ENCODE measurements at regions not wholly inside any gene's neighbourhood (a gene's known extent, or its start where the extent isn't known, plus 50 kb on each side); places are given as distances from the start of the nearest gene placed in this dataset.

DNA sequence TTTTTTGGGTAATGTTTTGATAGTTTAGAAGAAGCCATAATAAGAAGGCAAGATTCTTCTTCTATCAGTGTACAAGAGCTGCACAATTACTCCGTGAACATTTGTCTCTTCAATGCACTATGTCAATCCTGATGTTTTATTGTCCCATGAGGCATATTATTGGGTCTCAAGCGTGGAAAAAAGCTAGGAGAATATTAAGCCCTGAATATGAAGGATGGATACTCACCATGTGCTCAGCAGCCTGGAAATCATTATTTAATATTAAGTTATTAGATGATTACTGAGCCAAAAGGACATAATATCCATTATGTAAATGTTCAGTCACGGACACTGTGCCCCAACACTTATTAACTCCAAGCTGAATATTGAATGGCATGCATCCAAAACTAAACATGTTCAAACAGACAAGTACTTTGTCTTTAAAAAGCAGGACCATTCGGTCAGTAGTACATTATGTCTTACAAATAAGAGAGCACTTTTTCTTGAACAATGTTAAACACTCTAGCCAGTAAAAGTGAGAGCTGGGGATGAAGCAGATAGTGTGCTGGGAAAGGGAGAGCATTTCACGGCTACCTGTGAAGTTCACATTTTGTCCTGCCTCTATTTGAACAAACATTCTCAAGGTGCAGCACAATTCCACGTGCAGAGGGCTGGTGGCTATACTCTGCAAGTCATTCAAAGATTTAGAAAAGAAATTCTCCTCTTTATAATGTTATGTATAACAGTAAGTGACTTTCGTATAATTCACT, 70.6 kb upstream of the CNR1 start:
- WGBS (ENCODE audit: low lambda C conversion rate), result 3% methylated on average over 7 of the region's 7 CpGs
- BruUV-seq (replicated peaks), result no TSS peak
- no peaks in the 10 kb centered on the region for H3K27me3 ChIP-seq (ENCODE audit: control insufficient read depth in 1 of 2, insufficient read depth in 2 of 2, low read length in 2 of 2)
- H4K20me1 ChIP-seq (ENCODE audit: insufficient read depth, low read length), result no peaks in the 10 kb centered on the region
- ChIA-PET CTCF (ENCODE audit: low intra/inter-chr PET ratio, low total read pairs) (interaction anchor here (0.9 to 2.4 kb wide), 2 partner anchors 307 to 844 kb away, joined by 4 to 15 read pairs; no protein-coding TSS in a partner anchor), POLR2A (no interaction called here)
- DNase-seq (ENCODE audit: low spot score) (no peak), FAIRE-seq (no peak), ATAC-seq (no peak)
- no peak overlapping the region for H3K4me3 ChIP-seq (replicated peaks in 1 of 3; ENCODE audit: insufficient read depth in 1 of 3, low read depth in 2 of 3, low read length in 3 of 3)
- H3K27ac ChIP-seq (ENCODE audit: extremely low read length, insufficient read depth, low read length), result no peak overlapping the region
- H3K9me3 ChIP-seq (ENCODE audit: low read length), result peaks cover 9% of the 10 kb centered on the region; the same call in 1 of the 2 replicates
- TF ChIP-seq ZBTB7B (CRISPR knock-in tag; IDR thresholded peaks at IDR 0.05), result no peak
- TF ChIP-seq EED (CRISPR knock-in tag; IDR thresholded peaks at IDR 0.05), result no peak
- TF ChIP-seq ZNF746 (CRISPR knock-in tag; IDR thresholded peaks at IDR 0.05), result no peak
- TF ChIP-seq CHCHD3 (CRISPR knock-in tag; IDR thresholded peaks at IDR 0.05), result no peak
- TF ChIP-seq IKZF1 (IDR thresholded peaks at IDR 0.05), result no peak
- no peak for TF ChIP-seq TMF1 (CRISPR knock-in tag; IDR thresholded peaks at IDR 0.05; ENCODE audit: low read depth)
- no peak for TF ChIP-seq GTF2F1 (IDR thresholded peaks at IDR 0.05; ENCODE audit: low read length)
- TF ChIP-seq ZNF484 (CRISPR knock-in tag; IDR thresholded peaks at IDR 0.05; ENCODE audit: borderline replicate concordance, low read depth), result no peak
- intact Hi-C loops (cut with micrococcal nuclease; ENCODE audit: unreplicated experiment), result loop anchor here (5.0 kb wide), 3 partner anchors 636 to 1169 kb away; no protein-coding TSS in a partner anchor
- H3K4me2 ChIP-seq (ENCODE audit: low read depth, low read length), result no peak overlapping the region
- in situ Hi-C loops (cut with HindIII; ENCODE audit: extremely low pct_ligation_motif_present, low pct_unique_long_range_greater_than_20kb), result no loop called here
- H3K9ac ChIP-seq (ENCODE audit: insufficient read depth, low read depth, low read length), result no peak overlapping the region
- no peaks in the 10 kb centered on the region for H3K79me2 ChIP-seq (ENCODE audit: insufficient read depth, low read length)
- no peaks in the 10 kb centered on the region for H3K36me3 ChIP-seq (replicated peaks in 1 of 2; ENCODE audit: control insufficient read depth in 1 of 2, insufficient read depth in 2 of 2, low read length in 2 of 2)
- H2AFZ ChIP-seq (ENCODE audit: low read length), result no peak overlapping the region
- no peaks in the 10 kb centered on the region for H3K4me1 ChIP-seq (ENCODE audit: insufficient read depth, low read length)

DNA sequence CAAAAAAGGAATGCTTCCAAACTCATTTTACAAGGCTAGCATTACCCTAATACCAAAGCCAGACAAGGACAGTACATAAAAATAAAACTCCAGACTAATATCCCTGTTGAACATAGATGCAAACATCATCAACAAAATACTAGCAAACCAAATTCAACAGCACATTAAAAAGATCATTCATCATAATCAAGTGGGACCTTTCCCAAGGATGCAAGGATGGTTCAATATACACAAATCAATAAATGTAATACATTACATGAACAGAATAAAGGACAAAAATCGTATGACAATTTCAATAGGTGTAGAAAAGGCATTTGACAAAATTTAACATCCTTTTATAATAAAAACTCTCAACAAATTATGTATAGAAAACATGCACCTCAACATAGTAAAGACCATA, 66.6 kb upstream of the CNR1 start:
- in situ Hi-C loops (cut with HindIII; ENCODE audit: extremely low pct_ligation_motif_present, low pct_unique_long_range_greater_than_20kb), result no loop called here
- CTCF ChIA-PET (ENCODE audit: low intra/inter-chr PET ratio, low total read pairs), result no interaction called here
- Histone ChIP-seq H4K20me1 (ENCODE audit: insufficient read depth, low read length) (no peaks in the 10 kb centered on the region), H3K36me3 (replicated peaks in 1 of 2; ENCODE audit: control insufficient read depth in 1 of 2, insufficient read depth in 2 of 2, low read length in 2 of 2) (no peaks in the 10 kb centered on the region), H3K9ac (ENCODE audit: insufficient read depth, low read depth, low read length) (no peak overlapping the region), H3K9me3 (ENCODE audit: low read length) (peaks cover 24% of the 10 kb centered on the region; the same call in 1 of the 2 replicates), H3K4me1 (ENCODE audit: insufficient read depth, low read length) (no peaks in the 10 kb centered on the region), H3K79me2 (ENCODE audit: insufficient read depth, low read length) (no peaks in the 10 kb centered on the region), H3K4me3 (replicated peaks in 1 of 3; ENCODE audit: insufficient read depth in 1 of 3, low read depth in 2 of 3, low read length in 3 of 3) (no peak overlapping the region), H3K4me2 (ENCODE audit: low read depth, low read length) (no peak overlapping the region), H2AFZ (ENCODE audit: low read length) (no peak overlapping the region), H3K27me3 (ENCODE audit: control insufficient read depth in 1 of 2, insufficient read depth in 2 of 2, low read length in 2 of 2) (no peaks in the 10 kb centered on the region), H3K27ac (ENCODE audit: extremely low read length, insufficient read depth, low read length) (no peak overlapping the region)
- DNase-seq (ENCODE audit: low spot score) (no peak), ATAC-seq (no peak), FAIRE-seq (no peak)
- intact Hi-C loops (cut with micrococcal nuclease; ENCODE audit: unreplicated experiment), result no loop called here
- 0% methylated on average over 1 of the region's 1 CpG for WGBS (ENCODE audit: low lambda C conversion rate)
- no TSS peak for BruUV-seq (replicated peaks)
- POLR2A ChIA-PET, result no interaction called here
- no peak for TF ChIP-seq ETV6 (CRISPR knock-in tag; conservative IDR thresholded peaks at IDR 0.05)
- no peak for TF ChIP-seq ZNF292 (CRISPR knock-in tag; IDR thresholded peaks at IDR 0.05; ENCODE audit: borderline replicate concordance, low read depth)
- no peak for TF ChIP-seq JARID2 (CRISPR knock-in tag; IDR thresholded peaks at IDR 0.05; ENCODE audit: insufficient replicate concordance)
- no peak for TF ChIP-seq ZNF816 (CRISPR knock-in tag; IDR thresholded peaks at IDR 0.05; ENCODE audit: borderline replicate concordance)
- no peak for TF ChIP-seq FOXK1 (CRISPR knock-in tag; IDR thresholded peaks at IDR 0.05; ENCODE audit: borderline replicate concordance, low read depth)
- TF ChIP-seq NFRKB (IDR thresholded peaks at IDR 0.05), result no peak
- no peak for TF ChIP-seq TBX3 (IDR thresholded peaks at IDR 0.05; ENCODE audit: borderline replicate concordance)
- TF ChIP-seq RORA (CRISPR knock-in tag; IDR thresholded peaks at IDR 0.05), result no peak
- no peak for TF ChIP-seq KDM6A (CRISPR knock-in tag; IDR thresholded peaks at IDR 0.05; ENCODE audit: low read depth)
- no peak for TF ChIP-seq PLRG1 (conservative IDR thresholded peaks at IDR 0.05)
- TF ChIP-seq, protein P1, sequence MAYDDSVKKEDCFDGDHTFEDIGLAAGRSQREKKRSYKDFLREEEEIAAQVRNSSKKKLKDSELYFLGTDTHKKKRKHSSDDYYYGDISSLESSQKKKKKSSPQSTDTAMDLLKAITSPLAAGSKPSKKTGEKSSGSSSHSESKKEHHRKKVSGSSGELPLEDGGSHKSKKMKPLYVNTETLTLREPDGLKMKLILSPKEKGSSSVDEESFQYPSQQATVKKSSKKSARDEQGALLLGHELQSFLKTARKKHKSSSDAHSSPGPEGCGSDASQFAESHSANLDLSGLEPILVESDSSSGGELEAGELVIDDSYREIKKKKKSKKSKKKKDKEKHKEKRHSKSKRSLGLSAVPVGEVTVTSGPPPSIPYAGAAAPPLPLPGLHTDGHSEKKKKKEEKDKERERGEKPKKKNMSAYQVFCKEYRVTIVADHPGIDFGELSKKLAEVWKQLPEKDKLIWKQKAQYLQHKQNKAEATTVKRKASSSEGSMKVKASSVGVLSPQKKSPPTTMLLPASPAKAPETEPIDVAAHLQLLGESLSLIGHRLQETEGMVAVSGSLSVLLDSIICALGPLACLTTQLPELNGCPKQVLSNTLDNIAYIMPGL (CRISPR knock-in tag; IDR thresholded peaks at IDR 0.05; ENCODE audit: borderline replicate concordance in 1 of 2, low read depth in 1 of 2), result no peak
